H1 (cell line): ENCODE measurements at regions not wholly inside any gene's neighbourhood (a gene's known extent, or its start where the extent isn't known, plus 50 kb on each side); places are given as distances from the start of the nearest gene placed in this dataset.

Source experiments
- CTCF ChIA-PET: fragments of 300-600 bp; sonication (Branson Sonifier 250); formaldehyde crosslinking; loops from one replicate; lab custom pipeline; 2021; ENCODE audit not compliant: partially characterized antibody; lab: Charles Lee
- POLR2A ChIA-PET: fragments of 300-600 bp; sonication (Branson Sonifier 250); formaldehyde crosslinking; loops from one replicate; lab custom pipeline; 2021; ENCODE audit warnings: inconsistent platforms; ENCODE audit not compliant: partially characterized antibody; lab: Charles Lee
- DNase-seq, 2 experiments: peaks; one replicate each; pipeline versions ENCODE4 v3.0.0 to v3.0.0-alpha.2; 2010 to 2022; ENCODE audit warnings: low spot score in 2 of 2, low read depth in 1 of 2, mixed read lengths in 1 of 2
- FAIRE-seq: peaks from 2 replicates; lab custom pipeline; 2011; peaks lifted over from hg19 to GRCh38; lab: Jason Lieb, UNC
- H2AFZ ChIP-seq: 2 replicates; pipeline ENCODE4 v1.8.1; 2012; ENCODE audit warnings: low read length, inconsistent platforms
- H2AK5ac ChIP-seq: 2 replicates; pipeline ENCODE4 v1.6.1; 2013; ENCODE audit warnings: low read depth, low read length
- H2BK120ac ChIP-seq: replicated peaks from 2 replicates; pipeline ENCODE3; 2013; ENCODE audit warnings: low read depth, low read length, inconsistent platforms
- H2BK12ac ChIP-seq: 2 replicates; pipeline ENCODE4 v1.6.1; 2013; ENCODE audit warnings: low read depth, low read length
- H2BK15ac ChIP-seq: 2 replicates; pipeline ENCODE4 v1.6.1; 2013; ENCODE audit warnings: low read length
- H2BK20ac ChIP-seq: 2 replicates; pipeline ENCODE4 v1.6.1; 2013; ENCODE audit warnings: low read length
- H2BK5ac ChIP-seq: 2 replicates; pipeline ENCODE4 v1.6.1; 2013; ENCODE audit warnings: low read depth, low read length
- H3K14ac ChIP-seq: 2 replicates; pipeline ENCODE4 v1.6.1; 2013; ENCODE audit warnings: inconsistent platforms; ENCODE audit not compliant: insufficient read length
- H3K18ac ChIP-seq: 2 replicates; pipeline ENCODE4 v1.6.1; 2013; ENCODE audit warnings: low read length; ENCODE audit errors: extremely low read depth
- H3K23ac ChIP-seq: 2 replicates; pipeline ENCODE4 v1.6.1; 2013; ENCODE audit warnings: inconsistent platforms; ENCODE audit not compliant: insufficient read length
- H3K23me2 ChIP-seq: 2 replicates; pipeline ENCODE4 v1.6.1; 2013; ENCODE audit warnings: low read depth, low read length
- H3K27ac ChIP-seq: 2 replicates; pipeline ENCODE4 v1.6.1; 2011; ENCODE audit warnings: low read depth, low read length, inconsistent platforms
- H3K27me3 ChIP-seq, 4 experiments: replicated peaks in 1 of 4; 1 replicate in 1 of 4; 2 replicates in 3 of 4; pipeline versions ENCODE4 v1.6.1 to v1.8.1; 2011 to 2013; ENCODE audit warnings: low read length in 3 of 4, mild to moderate bottlenecking in 3 of 4, inconsistent platforms in 2 of 4, mixed read lengths in 2 of 4, moderate library complexity in 1 of 4; ENCODE audit not compliant: control insufficient read depth in 3 of 4, insufficient read depth in 3 of 4; ENCODE audit errors: extremely low read depth in 1 of 4
- H3K36me3 ChIP-seq, 4 experiments: 2 replicates each; pipeline versions ENCODE4 v1.6.1 to v1.8.1; 2011 to 2013; ENCODE audit warnings: mild to moderate bottlenecking in 4 of 4, low read length in 3 of 4, moderate library complexity in 2 of 4, control low read depth in 1 of 4, inconsistent platforms in 1 of 4; ENCODE audit not compliant: insufficient read depth in 4 of 4, control insufficient read depth in 2 of 4
- H3K4ac ChIP-seq: replicated peaks from 2 replicates; pipeline ENCODE3; 2013; ENCODE audit warnings: low read length, low read depth, mixed read lengths, inconsistent platforms; ENCODE audit not compliant: insufficient read length
- H3K4me1 ChIP-seq, 4 experiments: replicated peaks in 1 of 4; 1 replicate in 1 of 4; 2 replicates in 3 of 4; pipeline versions ENCODE4 v1.6.1 to v1.8.1; 2011 to 2013; ENCODE audit warnings: low read length in 3 of 4, inconsistent platforms in 2 of 4, mixed read lengths in 1 of 4; ENCODE audit not compliant: insufficient read depth in 4 of 4, control insufficient read depth in 3 of 4
- H3K4me2 ChIP-seq, 2 experiments: 2 replicates each; pipeline versions ENCODE4 v1.6.1 to v1.8.1; 2011 to 2013; ENCODE audit warnings: low read depth in 2 of 2, low read length in 2 of 2, control low read depth in 1 of 2, inconsistent platforms in 1 of 2, mild to moderate bottlenecking in 1 of 2; ENCODE audit not compliant: insufficient read depth in 1 of 2
- H3K4me3 ChIP-seq, 4 experiments: fragments of 200-600, 300-600 bp in 1 of 4; sonication (generic), shearing (Covaris generic), sonication (Bioruptor Twin) in 1 of 4; 2 replicates each; pipeline versions ENCODE4 v1.5.1 to v1.8.1; 2011 to 2016; ENCODE audit warnings: low read length in 4 of 4, low read depth in 3 of 4, control low read depth in 2 of 4, inconsistent platforms in 2 of 4, mild to moderate bottlenecking in 2 of 4, mixed read lengths in 1 of 4, moderate library complexity in 1 of 4; ENCODE audit not compliant: insufficient read depth in 2 of 4; ENCODE audit errors: extremely low read depth in 1 of 4
- H3K56ac ChIP-seq: replicated peaks from 2 replicates; pipeline ENCODE3; 2013; ENCODE audit warnings: low read depth, mild to moderate bottlenecking, mixed read lengths, low read length, inconsistent platforms; ENCODE audit not compliant: insufficient read length
- H3K79me1 ChIP-seq: 2 replicates; pipeline ENCODE4 v1.6.1; 2013; ENCODE audit warnings: low read depth, low read length, control low read depth
- H3K79me2 ChIP-seq, 2 experiments: 2 replicates each; pipeline versions ENCODE4 v1.6.1 to v1.8.1; 2012 to 2013; ENCODE audit warnings: low read length in 2 of 2, mild to moderate bottlenecking in 2 of 2, inconsistent platforms in 1 of 2; ENCODE audit not compliant: insufficient read depth in 2 of 2, control insufficient read depth in 1 of 2
- H3K9ac ChIP-seq, 4 experiments: replicated peaks in 1 of 4; 1 replicate in 1 of 4; 2 replicates in 3 of 4; pipeline versions ENCODE4 v1.6.1 to v1.8.1; 2011 to 2013; ENCODE audit warnings: low read depth in 3 of 4, low read length in 3 of 4, control low read depth in 2 of 4, mild to moderate bottlenecking in 2 of 4, moderate library complexity in 2 of 4, inconsistent platforms in 1 of 4; ENCODE audit errors: extremely low read depth in 1 of 4
- H3K9me3 ChIP-seq, 2 experiments: 2 replicates each; pipeline versions ENCODE4 v1.6.1 to v1.8.1; 2012 to 2013; ENCODE audit warnings: mild to moderate bottlenecking in 2 of 2, moderate library complexity in 2 of 2, control low read depth in 1 of 2, inconsistent platforms in 1 of 2, low read depth in 1 of 2, low read length in 1 of 2, mixed read lengths in 1 of 2; ENCODE audit not compliant: insufficient read depth in 2 of 2
- H4K20me1 ChIP-seq, 2 experiments: replicated peaks in 1 of 2; 2 replicates each; pipeline versions ENCODE3 to v1.8.1; 2011 to 2013; ENCODE audit warnings: inconsistent platforms in 2 of 2, low read length in 2 of 2, mild to moderate bottlenecking in 1 of 2; ENCODE audit not compliant: insufficient read depth in 2 of 2, control insufficient read depth in 1 of 2
- H4K5ac ChIP-seq: 2 replicates; pipeline ENCODE4 v1.6.1; 2013; ENCODE audit warnings: low read length, low read depth, mixed read lengths, inconsistent platforms; ENCODE audit not compliant: insufficient read length
- H4K8ac ChIP-seq: 2 replicates; pipeline ENCODE4 v1.8.0; 2013; ENCODE audit warnings: mild to moderate bottlenecking, moderate library complexity, low read length, inconsistent platforms; ENCODE audit not compliant: insufficient read depth; ENCODE audit errors: extremely low read depth
- H4K91ac ChIP-seq: replicated peaks from 2 replicates; pipeline ENCODE3; 2013; ENCODE audit warnings: low read length, mixed read lengths, inconsistent platforms; ENCODE audit not compliant: insufficient read length
- BACH1 ChIP-seq: IDR thresholded peaks from 2 replicates; pipeline ENCODE4 v1.6.1; 2012; ENCODE audit warnings: low read length, improper control_type of control experiment
- FOSL1 ChIP-seq: IDR thresholded peaks from 2 replicates; pipeline ENCODE4 v1.6.1; 2011; ENCODE audit warnings: mild to moderate bottlenecking, low read depth, low read length, moderate library complexity; ENCODE audit not compliant: insufficient read depth
- WGBS, 2 experiments: shearing (Covaris generic) in 1 of 2; methylation state at CpG; one replicate each; pipeline versions ENCODE4 v1.1.6 to v1.1.7; 2013 to 2015; ENCODE audit warnings: low lambda C conversion rate in 2 of 2, mixed read lengths in 2 of 2, inconsistent platforms in 1 of 2, low coverage in 1 of 2, missing lambda C conversion rate in 1 of 2; ENCODE audit not compliant: insufficient replicate concordance in 2 of 2, insufficient coverage in 1 of 2, insufficient read length in 1 of 2; ENCODE audit errors: extremely low coverage in 1 of 2, missing lambda C conversion rate in 1 of 2; 5-methylcytosine and 5-hydroxymethylcytosine counted together

DNA sequence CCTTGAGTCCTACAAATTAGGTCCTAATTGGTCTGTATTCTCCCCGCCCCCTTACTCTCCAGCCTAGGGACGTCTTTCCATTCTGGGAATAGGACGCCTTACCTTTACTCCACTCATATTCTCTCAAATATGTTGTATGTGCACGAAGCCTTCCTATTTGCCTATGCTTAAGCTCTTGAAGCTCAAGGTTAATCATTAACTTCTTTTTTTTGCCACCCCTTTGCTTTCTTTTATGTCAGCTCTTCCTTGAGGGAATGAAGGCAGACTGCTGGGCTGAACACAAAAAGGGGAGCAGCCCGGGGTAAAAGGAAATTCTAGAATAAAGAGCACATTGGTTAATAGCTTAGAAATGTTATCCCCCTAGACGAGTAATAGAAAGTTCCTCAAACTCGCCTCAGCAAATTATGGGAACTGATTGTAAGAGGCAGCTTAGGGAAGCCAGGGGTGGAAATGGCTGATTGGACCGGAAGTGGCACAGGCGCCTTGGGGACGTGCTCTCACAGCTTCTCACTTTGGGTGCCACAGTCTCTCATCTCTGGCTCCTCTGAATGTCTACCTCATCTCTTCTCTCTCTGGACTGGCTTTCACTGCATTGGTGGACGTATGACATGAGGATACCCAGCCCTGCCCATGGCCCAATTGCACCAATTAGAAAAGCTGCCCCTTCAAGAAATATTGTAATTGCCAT, 122.3 kb upstream of the IL12B start:
- no peak overlapping the region for H3K9ac ChIP-seq
- TF ChIP-seq FOSL1 (no peak), BACH1 (no peak)
- no peak for FAIRE-seq
- H3K9me3 ChIP-seq = no peaks in the 10 kb centered on the region
- H2BK120ac ChIP-seq = no peak overlapping the region
- H2AK5ac ChIP-seq = no peak overlapping the region
- H4K5ac ChIP-seq = no peak overlapping the region
- no peak overlapping the region for H3K27ac ChIP-seq
- DNase-seq = no peak
- no peaks in the 10 kb centered on the region for H3K23me2 ChIP-seq
- no peak overlapping the region; the same call in 1 of the 2 replicates for H4K8ac ChIP-seq
- no peak overlapping the region for H2BK15ac ChIP-seq
- H4K91ac ChIP-seq = no peak overlapping the region
- H2AFZ ChIP-seq = no peak overlapping the region
- WGBS, 2 experiments = 92% methylated on average over 11 of the region's 11 CpGs; no CpG with 5 or more reads in 1 of the 2 experiments
- no peaks in the 10 kb centered on the region for H3K79me1 ChIP-seq
- H3K79me2 ChIP-seq = no peaks in the 10 kb centered on the region
- no peak overlapping the region for H2BK12ac ChIP-seq
- H3K36me3 ChIP-seq = no peaks in the 10 kb centered on the region
- H3K4me3 ChIP-seq = no peak overlapping the region
- H3K4ac ChIP-seq = no peak overlapping the region
- H3K4me2 ChIP-seq = no peak overlapping the region
- H3K4me1 ChIP-seq = no peaks in the 10 kb centered on the region
- no peak overlapping the region for H2BK20ac ChIP-seq
- no peaks in the 10 kb centered on the region for H4K20me1 ChIP-seq
- no peaks in the 10 kb centered on the region for H3K27me3 ChIP-seq
- CTCF ChIA-PET = interaction anchor here (0.7 to 9.1 kb wide), 6 partner anchors 9 to 513 kb away, joined by 3 to 74 read pairs (median 3); no protein-coding TSS in a partner anchor
- no peak overlapping the region for H3K14ac ChIP-seq
- POLR2A ChIA-PET = no interaction called here
- H2BK5ac ChIP-seq = no peak overlapping the region
- H3K56ac ChIP-seq = no peak overlapping the region
- no peak overlapping the region for H3K23ac ChIP-seq
- H3K18ac ChIP-seq = no peak overlapping the region
